Jurkat, Clone E6-1 (cell line): ENCODE measurements at regions not wholly inside any gene's neighbourhood (a gene's known extent, or its start where the extent isn't known, plus 50 kb on each side); places are given as distances from the start of the nearest gene placed in this dataset.
"Not testable (repeated sequence)": the region's sequence is repeated elsewhere in the genome, so short reads cannot be mapped to it uniquely, and the experiment has no call there.

ENCODE experiments used
- DNase-seq: peaks from one replicate; pipeline ENCODE4 v3.0.0-alpha.2; 2011; ENCODE audit warnings: low read depth, low spot score
- H3K4me3 ChIP-seq: 2 replicates; pipeline ENCODE4 v1.5.1; 2011; ENCODE audit warnings: mild to moderate bottlenecking, low read length, control low read depth, moderate library complexity

DNA sequence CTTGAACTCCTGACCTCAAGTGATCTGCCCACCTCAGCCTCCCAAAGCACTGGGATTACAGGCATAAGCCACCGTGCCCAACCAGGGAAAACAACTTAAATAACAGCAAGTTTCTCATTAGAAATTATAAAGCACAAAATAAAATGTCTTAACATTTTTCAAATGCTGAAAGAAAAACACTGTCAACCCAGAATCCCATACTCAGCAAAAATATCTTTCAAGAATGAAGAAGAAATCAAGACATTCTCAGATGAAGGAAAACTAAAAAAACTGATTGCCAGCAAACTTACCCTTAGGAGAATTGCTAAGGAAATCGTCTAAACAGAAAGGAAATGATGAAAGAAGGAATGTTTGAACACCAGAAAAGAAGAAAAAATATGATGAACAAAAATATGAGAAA, 191.1 kb upstream of the NR5A2 start:
- DNase-seq = no peak
- no peak overlapping the region for H3K4me3 ChIP-seq

DNA sequence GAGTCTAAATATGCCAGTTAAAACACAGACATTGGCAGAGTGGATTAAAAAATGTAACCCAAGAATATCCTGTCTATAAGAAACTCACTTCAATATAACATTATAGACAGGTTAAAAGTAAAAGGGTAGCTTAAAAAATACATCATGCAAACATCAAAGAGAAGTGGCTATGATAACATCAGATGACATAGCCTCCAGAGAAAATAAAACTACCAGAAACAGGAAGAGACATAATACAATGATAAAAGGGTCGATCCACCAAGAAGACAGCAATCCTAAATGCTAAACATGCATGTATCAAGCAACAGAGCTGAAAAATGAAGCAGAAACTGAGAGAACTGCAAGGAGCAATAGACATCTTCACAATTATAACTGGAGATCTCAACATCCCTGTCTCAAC, 190.2 kb upstream of the NR5A2 start:
- no peak overlapping the region for H3K4me3 ChIP-seq
- peak; percentile 23 for DNase-seq

DNA sequence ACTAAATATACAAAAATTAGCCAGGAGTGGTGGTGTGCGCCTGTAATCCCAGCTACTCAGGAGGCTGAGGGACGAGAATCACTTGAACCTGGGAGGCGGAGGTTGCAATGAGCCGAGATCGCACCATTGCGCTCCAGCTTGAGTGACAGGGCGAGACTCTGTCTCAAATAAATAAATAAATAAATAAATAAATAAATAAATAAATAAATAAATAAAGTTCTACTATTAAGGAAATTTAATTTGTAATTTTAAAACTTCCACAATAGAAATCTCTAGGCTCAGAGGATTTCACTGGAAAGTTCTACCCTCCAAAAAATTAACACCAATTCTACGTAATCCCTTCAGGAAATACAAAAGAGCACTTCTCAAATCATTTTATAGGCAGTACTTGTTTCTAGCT, 187.9 kb upstream of the NR5A2 start:
- H3K4me3 ChIP-seq, DNase-seq: not testable (repeated sequence)

DNA sequence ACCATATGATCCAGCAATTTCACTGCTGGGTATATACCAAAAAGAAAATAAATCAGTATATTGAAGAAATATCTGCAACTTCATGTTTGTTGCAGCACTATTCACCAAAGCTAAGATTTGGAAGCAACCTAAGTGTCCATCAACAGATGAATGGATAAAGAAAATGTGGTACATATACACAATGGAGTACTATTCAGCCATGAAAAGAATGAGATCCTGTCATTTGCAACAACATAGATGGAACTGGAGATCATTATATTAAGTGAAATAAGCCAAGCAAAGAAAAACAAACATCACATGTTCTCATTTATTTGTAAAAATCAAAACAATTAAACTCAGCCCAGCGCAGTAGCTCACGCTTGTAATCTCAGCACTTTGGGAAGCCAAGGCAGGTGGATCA, 184.4 kb upstream of the NR5A2 start:
- H3K4me3 ChIP-seq, DNase-seq: not testable (repeated sequence)

DNA sequence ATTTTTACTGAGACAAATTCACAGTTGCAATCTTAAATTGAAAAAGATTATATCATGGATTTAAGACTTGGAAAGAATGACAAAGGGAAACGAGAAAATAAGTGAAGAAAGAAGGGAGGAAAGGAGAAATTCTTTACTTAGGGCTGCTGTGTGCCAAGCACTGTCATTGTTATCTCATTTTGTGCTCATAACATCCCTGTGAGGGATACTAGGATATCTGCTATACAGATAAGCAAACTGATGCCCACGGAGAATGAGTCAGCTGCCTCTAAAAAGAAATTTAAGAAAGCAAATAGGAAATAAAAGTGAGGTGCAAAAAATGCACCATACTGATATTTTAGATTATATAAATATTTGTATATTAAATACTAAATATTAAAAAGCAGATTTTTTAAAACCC, 183.6 kb upstream of the NR5A2 start:
- no peak overlapping the region for H3K4me3 ChIP-seq
- DNase-seq = no peak

DNA sequence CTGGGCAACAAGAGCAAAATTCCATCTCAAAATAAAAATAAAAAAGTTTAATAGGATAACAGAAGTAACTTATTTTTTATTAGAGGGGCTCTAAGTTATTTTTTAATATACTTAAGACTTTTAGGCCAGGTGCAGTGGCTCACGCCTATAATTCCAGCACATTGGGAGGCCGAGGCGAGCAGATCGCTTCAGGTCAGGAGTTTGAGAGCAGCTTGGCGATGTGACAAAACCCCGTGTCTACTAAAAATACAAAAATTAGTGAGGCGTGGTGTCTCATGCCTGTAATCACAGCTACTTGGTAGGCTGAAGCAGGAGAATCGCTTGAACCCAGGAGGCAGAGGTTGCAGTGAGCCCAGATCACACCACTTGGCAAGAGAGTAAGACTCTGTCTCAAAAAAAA, 180.5 kb upstream of the NR5A2 start:
- no peak for DNase-seq
- no peak overlapping the region for H3K4me3 ChIP-seq

DNA sequence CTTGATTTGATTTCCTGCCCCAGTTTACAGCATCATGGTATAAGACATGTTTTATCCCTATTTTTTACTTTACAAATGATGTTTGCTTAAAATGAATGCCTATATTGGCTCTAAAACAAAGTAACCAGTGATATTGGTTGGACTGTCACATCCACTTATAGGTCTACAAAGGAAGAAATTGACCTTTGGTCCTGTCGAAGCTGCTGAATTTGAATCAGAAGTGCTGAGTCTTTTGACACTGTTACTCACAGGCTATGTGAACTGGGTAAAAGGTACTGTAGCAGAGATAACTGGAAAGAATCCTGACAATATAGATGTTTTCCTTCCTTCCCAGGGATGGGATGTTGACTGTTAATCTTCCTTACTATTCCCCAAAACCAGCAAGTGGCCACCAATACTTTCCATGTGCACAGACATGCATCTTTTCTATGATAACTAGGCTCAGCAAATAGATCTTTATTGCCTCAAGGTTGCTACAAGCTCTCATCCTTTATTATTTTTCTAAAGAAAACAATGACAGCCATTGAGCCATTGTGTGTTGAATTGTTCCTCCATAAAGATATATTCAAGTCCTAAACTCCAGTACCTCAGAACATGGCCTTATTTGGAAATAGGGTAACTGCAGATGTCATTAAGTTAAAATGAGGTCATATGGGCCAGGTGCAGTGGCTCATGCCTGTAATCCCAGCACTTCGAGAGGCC, 175.9 kb upstream of the NR5A2 start:
- no peak overlapping the region for H3K4me3 ChIP-seq
- no peak for DNase-seq

DNA sequence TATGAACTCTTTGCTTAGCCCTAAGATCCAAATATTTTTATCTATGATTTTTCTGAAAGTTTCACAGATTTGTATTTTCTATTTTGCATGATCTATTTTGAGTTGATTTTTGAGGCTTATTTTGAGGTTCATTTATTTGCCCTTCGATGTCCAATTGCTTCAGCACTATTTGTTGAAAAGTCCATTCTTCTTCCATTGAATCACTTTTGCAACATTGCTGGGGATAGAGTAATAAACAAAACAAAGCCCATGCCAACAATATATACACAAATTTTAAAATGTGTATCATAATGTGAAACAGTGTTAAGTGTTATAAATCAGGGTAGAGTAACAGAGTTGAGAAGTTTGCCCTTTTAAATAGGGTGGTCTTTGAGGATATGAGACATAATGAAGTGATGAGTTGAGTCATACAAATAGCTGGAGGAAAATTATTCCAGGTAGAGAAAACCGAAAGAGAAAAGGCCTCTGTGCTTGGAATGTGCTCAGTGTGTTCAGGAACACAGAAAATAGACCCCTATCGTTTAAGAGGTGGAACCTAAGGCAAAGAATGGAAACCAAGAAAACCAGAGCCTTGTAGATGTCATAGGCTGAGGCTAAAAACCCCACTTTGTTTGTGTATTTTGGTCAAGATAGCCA, 172.7 kb upstream of the NR5A2 start:
- no peak overlapping the region for H3K4me3 ChIP-seq
- no peak for DNase-seq

DNA sequence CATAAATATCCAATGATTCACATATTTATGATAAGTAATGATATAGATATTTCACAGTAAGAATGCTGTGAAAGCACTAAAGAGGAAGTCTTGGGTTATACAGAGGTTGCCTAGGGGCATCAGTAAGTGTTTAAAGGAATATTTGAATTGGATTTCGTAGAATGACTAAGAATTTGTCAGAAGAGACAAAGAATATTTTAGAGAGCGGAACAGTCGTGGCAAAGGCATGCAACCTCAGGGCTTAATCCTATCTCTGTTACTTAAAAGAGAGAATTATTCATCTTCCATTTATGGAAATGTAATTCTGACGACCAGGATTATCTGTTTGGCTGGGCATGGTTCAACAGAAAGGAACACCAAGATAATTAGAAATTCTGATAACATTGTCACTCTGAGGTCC, 171.9 kb upstream of the NR5A2 start:
- no peak for DNase-seq
- H3K4me3 ChIP-seq = no peak overlapping the region

DNA sequence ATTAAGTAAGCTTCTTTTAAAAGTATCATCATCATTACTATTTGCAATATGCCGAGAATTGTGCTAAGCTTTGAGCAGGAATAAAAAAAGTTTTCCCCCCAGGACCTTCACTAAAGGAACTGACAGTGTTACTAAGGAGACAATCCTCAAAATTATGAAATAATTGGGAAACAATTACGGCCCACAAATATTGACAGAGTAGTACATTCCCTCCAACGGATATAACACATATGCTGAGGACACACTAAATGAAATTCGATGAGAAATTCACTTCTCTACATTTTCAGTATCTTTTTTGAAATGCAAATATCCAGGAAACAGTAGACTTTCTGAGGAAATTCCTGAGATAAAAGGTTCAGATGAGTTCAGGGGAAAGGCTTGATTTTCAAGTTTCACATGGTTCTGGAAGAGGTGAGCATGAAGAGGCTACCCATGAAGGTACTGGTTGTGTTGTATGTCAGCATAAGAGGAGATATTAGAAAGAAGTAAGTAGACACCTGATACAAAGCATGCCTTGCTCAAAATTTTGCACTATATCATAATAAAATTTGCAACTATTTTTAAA, 171.2 kb upstream of the NR5A2 start:
- H3K4me3 ChIP-seq = no peak overlapping the region
- no peak for DNase-seq

DNA sequence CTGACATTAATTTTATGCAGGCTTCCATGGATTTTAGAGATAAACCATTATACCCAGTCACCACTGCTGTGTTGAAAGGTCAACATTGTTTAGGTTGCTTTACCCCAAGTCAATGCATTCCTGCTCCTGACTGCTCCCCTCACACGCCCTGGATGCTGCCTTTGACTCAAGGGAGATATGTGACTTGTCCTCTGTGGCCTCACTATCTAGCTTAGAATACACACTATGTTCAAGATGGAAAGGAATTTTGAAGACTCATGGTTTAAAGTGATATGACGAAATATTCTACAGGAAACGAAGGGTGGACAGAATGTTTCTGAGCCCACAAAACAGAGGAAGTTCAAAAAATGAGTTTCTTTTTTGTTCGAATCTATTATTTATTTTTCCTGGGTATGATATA, 170.4 kb upstream of the NR5A2 start:
- no peak for DNase-seq
- no peak overlapping the region for H3K4me3 ChIP-seq

DNA sequence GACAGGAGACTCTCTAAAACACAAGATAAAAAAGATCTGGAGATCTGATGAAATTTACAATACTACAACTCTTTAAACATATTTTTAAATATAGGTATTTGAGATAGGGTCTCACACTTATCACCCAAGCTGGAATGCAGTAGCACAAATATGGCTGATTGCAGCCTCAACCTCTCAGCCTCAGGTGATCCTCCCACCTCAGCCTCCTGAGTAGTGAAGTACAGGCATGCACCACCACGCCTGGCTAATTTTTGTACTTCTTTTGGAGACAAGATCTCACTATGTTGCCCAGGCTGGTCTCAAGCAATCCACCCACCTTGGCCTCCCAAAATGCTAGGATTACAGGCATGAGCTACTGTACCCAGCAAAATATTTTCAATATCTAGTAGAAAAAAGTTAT, 170.0 kb upstream of the NR5A2 start:
- no peak overlapping the region for H3K4me3 ChIP-seq
- DNase-seq = no peak

DNA sequence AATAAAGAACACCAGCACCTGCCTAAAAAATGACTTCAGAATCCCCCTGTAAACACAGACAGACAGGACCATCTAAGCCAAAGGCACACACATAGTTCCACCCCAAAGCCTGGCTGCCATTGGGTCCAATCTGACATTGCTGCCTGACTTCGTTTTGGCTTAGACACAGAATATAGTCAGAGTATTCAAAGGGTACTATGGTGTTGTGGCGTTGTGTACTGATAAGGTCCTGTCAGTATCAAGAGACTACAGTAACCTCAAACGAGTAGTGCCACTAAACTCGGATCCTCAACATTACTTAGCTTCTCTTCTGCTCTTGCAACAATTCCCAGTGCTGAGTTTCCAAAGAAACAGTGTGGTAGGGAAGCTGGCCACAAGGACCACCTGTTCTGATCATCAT, 169.3 kb upstream of the NR5A2 start:
- H3K4me3 ChIP-seq = no peak overlapping the region
- no peak for DNase-seq

DNA sequence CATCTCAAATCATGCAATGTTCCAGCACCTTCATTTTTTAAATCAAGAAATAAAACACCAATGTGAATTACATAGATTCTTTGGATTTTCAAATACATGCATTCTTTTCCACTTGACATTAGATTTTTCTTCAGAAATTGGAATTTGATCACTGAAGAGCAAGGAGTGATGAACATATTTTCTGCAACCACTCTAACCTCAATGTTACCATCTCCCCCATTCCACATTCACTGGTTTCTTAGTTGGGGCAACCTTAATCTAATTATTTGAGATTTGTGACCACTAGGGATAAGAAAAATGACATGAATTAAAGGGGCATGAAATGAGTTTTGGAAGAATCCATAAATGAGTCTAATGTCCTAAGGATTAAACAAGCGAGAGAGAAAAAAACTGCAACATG, 168.7 kb upstream of the NR5A2 start:
- no peak for DNase-seq
- no peak overlapping the region for H3K4me3 ChIP-seq

DNA sequence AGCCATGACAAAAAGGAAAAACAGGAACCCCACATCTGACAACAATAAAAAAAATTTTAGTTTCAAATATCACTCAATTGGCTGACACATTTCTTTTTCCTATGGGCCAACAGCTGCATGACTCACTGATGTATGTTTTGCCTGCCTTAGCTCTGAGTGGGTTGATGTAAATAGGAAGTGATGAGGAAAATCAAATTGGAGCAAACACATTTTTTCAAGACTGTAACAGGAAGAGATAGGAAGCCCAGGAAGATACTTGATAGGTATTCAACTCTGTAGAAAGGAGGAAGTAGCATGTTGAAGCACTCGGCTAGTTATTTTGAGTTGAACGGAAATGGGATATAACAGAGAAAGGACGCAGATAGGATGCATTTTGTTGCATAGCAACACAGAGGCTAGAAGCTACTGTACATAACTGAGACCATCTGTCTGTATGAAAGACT, 168.0 kb upstream of the NR5A2 start:
- H3K4me3 ChIP-seq = no peak overlapping the region
- no peak for DNase-seq

DNA sequence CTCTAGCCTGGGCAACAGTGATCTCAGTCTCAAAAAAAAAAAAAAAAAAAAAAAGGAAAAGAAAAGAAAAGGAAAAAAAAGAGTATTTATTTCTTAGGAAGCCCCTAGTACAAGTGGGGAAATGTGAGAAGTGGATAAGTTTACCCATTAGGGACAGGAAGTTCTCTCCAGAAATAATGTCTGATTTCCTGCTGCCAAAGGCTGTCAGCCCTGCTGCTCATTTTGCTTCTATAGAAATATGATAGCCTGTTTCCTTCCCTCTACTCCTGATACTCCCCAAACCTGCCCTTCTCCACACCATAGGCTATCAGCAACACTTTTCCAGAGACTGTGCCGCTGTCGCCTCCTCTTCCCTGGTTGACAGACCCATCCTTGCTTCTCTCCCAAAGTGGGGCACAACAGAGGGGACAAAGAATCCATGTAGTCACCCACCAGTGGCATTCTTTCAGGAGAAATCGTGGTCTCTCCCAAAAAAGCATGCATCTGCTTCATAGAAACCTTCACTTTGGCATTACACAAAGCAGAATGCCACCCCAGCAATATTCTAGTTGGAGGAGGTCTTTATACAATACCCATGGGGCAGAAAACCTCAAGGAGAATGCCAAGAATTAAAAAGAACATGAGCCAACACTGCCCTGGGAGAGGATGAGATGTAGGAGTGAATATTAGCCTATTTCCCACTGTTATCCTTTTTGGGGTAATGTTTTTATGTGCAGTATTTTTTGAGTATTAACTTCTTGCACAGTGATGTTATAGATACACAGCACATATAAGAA, 166.3 kb upstream of the NR5A2 start:
- no peak for DNase-seq
- H3K4me3 ChIP-seq = no peak overlapping the region

DNA sequence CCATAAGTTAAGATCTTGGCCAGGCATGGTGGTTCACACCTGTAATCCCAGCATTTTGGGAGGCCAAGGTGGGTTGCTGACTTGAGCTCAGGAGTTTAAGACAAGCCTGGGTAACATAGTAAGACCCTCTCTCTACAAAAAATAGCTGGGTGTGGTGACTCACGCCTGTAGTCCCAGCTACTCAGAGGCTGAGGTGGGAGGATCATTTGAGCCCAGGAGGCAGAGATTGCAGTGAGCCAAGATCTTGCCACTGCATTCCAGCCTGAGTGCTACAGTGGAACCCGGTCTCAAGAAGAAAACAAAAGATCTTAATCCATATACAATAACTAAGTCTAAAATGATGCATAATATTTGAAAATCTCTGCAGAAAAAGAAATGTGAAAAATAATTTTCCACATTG, 165.5 kb upstream of the NR5A2 start:
- no peak overlapping the region for H3K4me3 ChIP-seq
- DNase-seq = no peak

DNA sequence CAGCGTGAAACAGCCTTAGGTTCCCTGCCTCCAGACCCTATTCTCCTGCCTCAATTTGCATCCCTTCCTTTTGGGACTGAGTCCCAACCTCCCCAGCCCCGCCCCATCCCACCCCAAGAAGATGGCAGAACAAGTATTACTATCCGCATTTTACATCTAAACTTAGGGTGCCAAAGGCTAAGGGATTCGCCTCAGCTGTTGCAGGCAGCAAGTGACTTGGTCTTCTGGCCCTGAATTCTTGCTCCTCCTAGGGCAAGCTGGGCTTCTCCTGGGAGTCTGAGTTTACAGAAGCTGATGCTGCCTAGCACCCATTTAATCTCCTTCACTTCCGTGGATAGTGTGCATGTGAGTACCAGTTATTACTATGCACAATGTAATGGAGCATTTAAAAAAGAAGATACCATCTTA, 161.3 kb upstream of the NR5A2 start:
- no peak overlapping the region for H3K4me3 ChIP-seq
- no peak for DNase-seq

DNA sequence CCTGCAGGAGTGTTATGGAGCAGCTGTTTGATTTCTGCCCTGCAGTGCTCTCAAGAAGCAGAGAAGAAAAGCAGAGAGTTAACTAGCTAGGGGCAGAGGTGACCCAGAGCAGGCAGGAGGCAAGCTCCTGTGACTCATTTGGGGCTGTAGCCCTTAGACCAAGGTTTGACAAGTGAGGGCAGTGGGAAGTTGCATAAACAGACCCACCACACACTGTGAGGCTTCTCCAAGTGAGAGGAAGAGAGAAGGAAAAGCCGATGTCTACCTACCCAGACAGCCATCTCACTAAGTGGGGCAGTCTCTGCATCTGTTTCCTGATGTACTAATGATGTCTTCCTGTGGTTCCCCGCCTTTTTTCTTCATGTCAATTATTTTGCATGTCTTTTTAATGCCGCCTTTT, 159.9 kb upstream of the NR5A2 start:
- peak; percentile 9 for DNase-seq
- no peak overlapping the region for H3K4me3 ChIP-seq

DNA sequence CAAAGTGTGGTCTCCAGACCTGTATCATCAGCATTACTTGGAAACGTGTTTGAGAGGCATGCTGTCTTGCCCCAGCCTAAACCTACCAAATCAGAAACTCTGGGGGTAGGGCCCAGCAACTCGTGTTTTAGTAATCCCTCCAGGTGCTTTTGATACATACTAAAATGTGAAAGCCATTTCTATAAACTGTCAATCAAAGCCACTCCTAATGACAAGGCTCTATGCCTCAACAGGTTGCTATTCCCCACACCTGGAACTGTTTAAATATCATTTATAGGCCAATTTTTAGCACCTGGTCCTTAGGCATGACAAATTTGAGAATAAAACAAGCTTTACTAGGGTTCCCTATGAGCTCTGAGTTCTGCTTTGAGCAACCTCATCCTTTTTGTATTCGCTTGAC, 158.7 kb upstream of the NR5A2 start:
- no peak for DNase-seq

More for the DNA sequence above, 158.7 kb upstream of the NR5A2 start:
- no peak overlapping the region for H3K4me3 ChIP-seq
